ENCODE measurements at regions not wholly inside any gene's neighbourhood (a gene's known extent, or its start where the extent isn't known, plus 50 kb on each side); places are given as distances from the start of the nearest gene placed in this dataset.

- no peak for TF ChIP-seq CTCF (IDR thresholded peaks at IDR 0.05; ENCODE audit: low read depth, low read length, poor library complexity, severe bottlenecking)
- no peak for TF ChIP-seq EZH2phosphoT487 (IDR thresholded peaks at IDR 0.05; ENCODE audit: borderline replicate concordance, low read length)
Observed at GRCh38 chr14:76676539-76676938, 84.7 kb upstream of the VASH1 start.
